ENCODE measurements at regions not wholly inside any gene's neighbourhood (a gene's known extent, or its start where the extent isn't known, plus 50 kb on each side); places are given as distances from the start of the nearest gene placed in this dataset.

DNA sequence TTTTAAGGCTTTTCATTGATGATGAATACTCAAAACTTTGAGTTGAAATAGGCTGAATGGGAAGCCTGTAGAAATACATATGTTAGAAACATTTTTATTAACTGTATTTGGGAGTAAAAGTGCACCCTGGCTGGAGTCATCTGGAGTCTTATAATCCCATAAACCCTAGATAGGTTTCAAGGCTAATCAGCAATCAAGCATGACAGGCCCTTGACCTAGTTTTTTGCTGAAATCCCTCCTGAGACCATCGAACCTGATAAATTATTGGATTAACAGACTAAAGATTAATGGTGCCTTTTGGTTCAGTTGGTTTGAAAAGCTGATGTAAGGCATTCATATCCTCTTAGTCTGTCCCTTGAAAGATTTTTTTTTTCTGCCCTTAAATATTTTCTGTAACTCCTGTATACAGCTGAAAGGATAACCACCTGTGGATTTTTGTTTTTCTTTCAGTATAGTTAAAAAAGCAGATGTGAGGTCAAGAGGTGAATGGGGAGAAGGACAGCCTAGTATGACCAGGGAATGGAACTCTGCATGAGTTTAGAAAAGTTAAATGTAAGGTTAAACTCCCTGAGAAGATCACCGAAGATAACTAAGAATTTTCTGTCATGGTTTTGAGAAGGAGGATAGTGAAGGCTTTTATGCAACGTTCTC lies 69.4 kb upstream of the STXBP5L start:
- DNase-seq (ENCODE audit: low read depth in 2 of 2) = no peak

- DNase-seq (ENCODE audit: low read depth in 2 of 2) = no peak
Measured at GRCh38 chr3:120839120-120839519, 68.9 kb upstream of the STXBP5L start.

GRCh38 chr3:120841264-120841663 lies 66.7 kb upstream of the STXBP5L start:
- DNase-seq (ENCODE audit: low read depth in 2 of 2) = no peak

- DNase-seq (ENCODE audit: low read depth in 2 of 2) = no peak
Measured at GRCh38 chr3:120846073-120846472, 61.9 kb upstream of the STXBP5L start.

- no peak for DNase-seq (ENCODE audit: low read depth in 2 of 2)
Measured at GRCh38 chr3:120848503-120848902, 59.5 kb upstream of the STXBP5L start.

DNA sequence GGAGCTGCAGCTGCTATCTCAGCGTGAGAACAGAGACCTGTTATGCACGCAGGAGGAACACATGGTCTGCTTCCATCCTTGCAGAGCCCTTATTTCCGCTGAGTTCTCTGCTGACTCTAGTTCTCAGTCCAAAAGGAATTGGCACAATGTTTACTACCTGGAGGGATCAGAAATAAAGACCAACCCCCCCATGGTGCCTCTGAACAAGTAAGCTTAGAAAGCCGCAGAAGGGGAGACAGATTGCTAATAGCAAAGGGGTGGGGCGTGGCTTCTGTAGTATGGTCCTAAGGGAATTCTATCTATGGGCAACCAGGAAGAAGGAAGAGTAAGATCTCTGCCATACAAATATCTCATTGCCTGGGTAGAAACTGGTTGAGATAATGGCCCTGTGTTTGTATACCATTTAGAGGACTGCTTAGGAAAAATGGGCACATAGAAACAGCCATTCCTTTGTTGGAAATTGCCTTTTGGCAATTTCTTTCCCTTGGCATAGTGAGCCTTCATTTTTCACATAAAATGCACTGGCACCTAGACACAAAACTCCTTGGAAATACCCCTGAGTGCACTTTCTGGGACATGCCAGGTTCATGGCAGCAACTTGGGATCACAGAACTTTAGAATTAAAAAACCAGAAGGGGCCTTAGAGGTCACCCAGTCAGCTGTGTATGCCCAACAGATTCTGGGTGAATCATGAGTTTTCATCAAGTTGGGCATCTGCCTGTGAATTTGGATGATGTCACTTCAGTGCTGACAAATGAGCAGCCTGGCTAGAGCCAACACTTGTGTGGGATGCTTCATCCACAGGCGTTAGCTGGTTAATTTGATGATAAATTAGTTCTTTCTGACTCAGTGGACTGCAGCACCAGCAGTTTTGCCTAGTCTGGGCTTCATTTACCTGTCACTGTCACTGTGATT lies 57.4 kb upstream of the STXBP5L start:
- no peak for DNase-seq (ENCODE audit: low read depth in 2 of 2)

DNA sequence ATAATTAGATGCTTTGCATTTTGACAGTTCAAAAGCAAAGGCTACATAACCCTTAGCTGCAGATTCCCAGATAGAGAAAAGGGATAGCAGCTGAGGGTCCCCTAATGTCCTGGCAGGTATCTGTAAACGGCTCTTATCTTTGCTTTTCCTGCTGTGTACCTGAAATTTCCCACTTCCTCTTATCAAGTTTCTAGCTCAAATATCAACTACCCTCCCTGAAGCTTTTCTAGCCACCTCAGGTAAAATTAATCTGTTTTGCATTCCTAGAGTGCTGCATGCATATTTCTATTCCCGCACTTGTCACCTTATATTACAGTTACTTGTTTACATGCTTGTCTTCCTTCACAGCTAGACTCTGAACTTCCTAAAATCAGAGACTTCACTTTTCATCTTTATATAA lies 55.6 kb upstream of the STXBP5L start:
- no peak for DNase-seq (ENCODE audit: low read depth in 2 of 2)

- DNase-seq (ENCODE audit: low read depth in 2 of 2) = no peak
Measured at GRCh38 chr3:120853416-120853815, 54.6 kb upstream of the STXBP5L start.

DNA sequence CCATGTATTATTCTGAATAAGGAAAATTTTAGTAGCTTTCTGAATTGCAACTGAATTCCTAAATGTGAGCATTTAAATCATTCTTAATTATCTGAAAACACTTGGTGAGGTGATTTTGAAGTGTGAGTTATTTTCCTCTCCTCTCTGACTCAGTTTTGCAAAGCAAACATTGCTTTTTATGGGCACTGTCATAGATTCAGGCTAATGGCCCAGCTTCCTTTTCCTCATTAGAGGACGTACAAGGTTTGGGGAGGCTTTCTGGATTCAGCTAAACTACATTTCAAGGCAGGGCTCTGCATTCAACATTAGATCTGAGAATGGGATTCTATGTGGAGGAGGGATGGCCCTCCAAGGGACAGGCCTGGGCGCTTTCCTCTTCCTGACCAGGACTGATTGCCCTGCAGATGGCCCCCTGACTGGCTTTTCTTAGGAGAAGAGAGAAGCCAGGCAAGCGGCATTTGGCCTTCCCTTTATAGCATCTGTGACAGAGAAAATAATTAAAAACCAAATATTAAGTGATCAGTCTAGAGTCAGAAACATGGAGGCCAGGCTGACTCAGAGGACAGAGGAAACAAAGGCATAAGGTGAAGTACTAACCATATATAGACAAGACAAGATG lies 53.0 kb upstream of the STXBP5L start:
- no peak for DNase-seq (ENCODE audit: low read depth in 2 of 2)

GRCh38 chr3:120855665-120856437 lies 52.2 kb upstream of the STXBP5L start:
- DNase-seq (ENCODE audit: low read depth in 2 of 2) = peak in 1 of 2 donors; percentile 1

All from lung microvascular endothelial cell (primary cell).